ENCODE measurements at regions not wholly inside any gene's neighbourhood (a gene's known extent, or its start where the extent isn't known, plus 50 kb on each side); places are given as distances from the start of the nearest gene placed in this dataset.
"Not testable (repeated sequence)": the region's sequence is repeated elsewhere in the genome, so short reads cannot be mapped to it uniquely, and the experiment has no call there.

DNA sequence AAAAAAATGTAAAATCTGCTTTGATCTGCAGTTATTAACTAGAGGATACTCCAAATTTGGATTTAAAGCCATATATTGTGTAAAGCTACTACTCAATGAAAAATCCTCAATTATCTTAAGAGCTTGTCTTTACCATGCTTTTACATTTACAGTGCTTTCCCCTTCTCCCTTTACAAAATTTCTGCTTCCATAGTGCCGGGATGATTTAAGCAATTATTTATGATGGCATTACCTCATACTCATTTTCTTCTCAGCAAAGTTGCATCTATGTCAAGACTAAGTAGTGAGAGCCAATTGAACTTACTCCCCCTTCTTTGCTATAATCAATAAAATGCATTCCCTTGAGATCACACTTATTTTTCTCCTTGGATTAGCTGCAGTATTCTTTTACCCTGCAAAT is 505.4 kb upstream of the AGA start:
- no peak for DNase-seq (ENCODE audit: low read depth, low spot score)

DNA sequence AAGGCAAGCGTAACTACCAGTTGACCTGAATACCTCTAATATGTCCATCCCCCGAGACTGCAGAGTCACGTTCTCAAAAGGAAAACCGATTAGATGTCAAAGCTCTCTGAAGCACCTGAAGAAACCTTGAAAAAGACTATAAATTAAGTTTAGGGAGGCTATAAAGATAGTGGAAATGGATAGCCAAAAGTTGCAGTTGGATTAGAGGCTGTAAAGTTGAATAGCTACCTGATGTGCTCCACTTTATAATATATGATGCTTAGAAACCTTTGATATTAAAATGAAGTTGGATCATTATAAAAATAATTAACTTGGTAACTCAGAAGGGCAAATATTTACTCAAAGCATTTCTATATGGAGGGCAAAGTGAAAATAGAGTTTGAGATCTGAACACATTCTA is 506.6 kb upstream of the AGA start:
- DNase-seq (ENCODE audit: low read depth, low spot score) = no peak

DNA sequence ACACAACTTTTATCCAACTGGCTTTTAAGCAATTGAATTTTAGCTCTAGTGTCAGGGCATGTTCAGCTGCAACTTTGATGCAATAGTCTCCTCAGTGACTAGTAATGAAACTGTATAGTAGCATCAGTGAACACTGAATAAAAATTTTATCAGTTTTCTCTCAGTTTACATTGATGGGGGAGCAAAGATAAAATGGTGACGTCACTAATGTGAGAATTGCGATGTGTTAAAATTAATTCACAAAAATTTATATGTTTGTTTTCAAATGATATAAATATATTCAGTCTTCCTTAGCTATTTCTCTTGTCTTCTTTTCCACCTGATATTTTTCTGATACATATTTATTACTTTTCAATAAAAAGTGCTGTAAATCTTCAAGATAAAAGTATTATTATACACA is 508.8 kb upstream of the AGA start:
- DNase-seq (ENCODE audit: low read depth, low spot score) = no peak

DNA sequence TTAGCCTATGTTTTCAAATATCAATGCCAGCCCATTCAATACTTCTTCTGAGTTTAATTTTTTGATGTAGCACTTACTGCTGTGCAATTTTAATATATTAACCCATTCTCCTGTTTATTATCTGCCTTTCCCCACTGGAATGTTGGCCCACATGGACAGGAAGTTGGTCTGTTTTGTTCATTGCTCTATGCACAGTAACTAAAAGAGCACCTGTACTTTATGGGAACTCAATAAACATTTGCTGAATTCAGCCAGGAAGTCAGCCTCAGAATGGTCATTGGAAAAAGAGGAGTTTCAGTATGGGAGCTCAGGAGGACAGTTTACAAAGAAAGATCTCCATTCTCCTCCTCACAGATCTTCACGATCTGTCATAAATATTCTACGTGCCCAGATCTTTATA is 510.5 kb upstream of the AGA start:
- DNase-seq (ENCODE audit: low read depth, low spot score) = no peak

DNA sequence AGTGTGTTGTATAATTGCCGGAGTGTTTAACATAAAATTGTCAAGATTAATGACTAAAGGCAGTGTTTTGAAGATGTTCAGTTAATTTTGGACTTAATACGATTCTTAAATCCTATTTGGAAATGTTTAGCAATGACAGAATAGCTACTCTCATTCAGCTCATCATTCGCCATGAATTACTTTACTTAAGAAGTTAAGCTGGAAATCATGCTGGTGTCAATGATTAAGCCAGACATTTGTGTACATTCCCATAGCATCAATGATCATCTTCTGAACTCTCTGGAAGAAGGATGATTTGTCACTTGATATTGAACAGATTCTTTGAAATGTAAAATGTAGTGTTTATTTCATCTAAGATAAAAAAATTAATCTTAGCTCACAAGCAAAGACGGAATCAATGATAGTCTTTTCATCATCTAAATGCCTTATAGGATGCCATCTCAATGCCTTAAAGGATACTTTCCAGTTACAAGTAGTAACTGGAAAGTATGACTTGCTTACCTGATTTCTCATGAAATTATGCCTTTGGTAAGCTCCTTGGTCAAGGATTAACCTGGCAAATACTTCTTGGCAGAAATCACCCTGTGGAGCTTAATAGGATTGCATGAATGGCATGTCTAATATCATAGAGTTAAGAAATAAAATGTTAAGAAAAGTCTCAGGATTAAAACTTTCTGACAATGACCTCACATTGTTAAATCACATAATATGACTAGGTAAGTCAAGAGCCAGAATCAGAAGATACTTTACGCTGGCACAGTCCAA is 515.5 kb upstream of the AGA start:
- no peak for DNase-seq (ENCODE audit: low read depth, low spot score)

DNA sequence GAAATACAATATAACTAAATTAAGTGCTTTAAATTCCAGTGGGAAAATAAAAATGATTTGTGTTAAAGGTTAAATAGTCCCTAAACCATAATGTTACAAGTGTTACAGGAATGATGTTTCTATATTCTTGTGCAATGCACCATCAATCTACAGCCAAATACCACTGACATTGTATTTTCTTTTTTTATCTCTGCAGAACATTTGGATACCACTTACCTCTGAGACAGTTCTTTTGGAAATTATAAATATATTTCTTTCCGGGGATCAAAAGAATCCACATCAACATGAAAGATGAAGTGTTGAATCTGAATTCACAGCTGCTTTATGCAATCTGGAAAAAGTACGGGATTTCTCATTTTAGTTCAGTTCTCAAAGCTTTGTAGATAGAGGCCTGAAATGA is 518.3 kb upstream of the AGA start:
- no peak for DNase-seq (ENCODE audit: low read depth, low spot score)

DNA sequence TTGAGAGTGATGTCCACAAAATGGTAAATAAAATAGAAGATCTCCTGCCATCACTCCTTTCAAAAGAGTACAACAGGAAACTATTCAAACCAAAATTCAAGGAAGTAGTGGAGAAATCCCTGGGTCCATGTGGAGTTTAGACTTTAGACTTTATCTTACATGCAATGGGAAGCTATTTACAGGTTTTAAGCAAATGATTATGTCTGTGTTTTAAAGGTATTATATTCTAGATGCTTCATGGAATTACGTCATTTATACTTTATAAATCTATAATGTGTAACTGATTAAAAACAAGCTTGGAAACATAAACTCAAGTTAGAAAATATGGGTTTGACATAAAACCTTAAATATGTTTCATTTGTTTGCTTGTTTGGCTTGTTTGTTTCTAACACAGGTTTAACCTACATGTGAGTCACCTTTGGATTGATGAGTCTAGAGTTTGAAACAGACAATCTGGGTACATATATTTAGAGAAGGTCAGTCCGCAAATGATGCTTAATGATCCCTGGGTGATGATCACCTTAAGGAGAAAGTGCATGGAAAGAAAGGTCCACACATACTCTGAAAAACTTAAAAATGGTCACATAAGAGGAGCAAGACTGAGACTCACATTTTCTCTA is 519.6 kb upstream of the AGA start:
- DNase-seq (ENCODE audit: low read depth, low spot score) = no peak

DNA sequence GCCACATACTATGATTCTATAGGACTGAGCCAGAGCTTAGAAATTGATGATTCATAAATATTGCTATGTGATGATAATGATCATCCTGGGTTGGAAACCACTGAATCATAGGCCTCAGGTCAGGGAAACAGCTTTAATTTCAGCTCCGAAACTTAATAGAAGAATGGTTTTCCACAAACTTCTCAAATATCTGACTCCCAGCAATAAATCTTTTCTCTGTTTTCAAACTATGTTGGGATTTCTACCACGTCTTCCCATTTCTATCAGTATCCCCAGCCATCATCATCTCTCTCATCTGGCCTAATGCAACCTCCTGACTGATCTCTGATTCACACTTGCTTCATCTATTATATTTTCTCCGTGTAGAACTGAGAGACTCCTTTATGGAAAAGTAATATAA is 521.8 kb upstream of the AGA start:
- DNase-seq (ENCODE audit: low read depth, low spot score) = no peak

DNA sequence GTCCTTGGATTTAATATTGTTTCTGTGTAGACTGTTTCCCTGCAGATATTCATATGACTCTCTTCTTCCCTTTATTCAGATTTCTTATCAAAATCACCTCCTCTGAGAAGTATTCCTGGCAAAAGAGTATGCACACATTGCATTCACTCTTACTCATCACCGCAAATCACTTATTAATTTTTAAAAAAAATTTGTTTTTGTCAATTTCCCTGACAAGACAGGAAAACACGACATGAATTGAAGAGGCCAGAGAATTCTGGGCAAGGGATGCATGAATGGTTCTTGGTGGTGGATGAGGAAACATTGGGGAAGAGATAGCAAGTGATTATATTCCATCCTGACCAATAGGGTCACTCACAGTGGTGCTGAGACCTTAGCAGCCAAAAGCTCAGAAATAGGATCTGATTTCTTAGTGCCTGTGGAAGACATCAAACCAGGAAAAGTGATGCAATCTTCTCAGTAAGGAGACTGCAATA is 522.5 kb upstream of the AGA start:
- no peak for DNase-seq (ENCODE audit: low read depth, low spot score)

DNA sequence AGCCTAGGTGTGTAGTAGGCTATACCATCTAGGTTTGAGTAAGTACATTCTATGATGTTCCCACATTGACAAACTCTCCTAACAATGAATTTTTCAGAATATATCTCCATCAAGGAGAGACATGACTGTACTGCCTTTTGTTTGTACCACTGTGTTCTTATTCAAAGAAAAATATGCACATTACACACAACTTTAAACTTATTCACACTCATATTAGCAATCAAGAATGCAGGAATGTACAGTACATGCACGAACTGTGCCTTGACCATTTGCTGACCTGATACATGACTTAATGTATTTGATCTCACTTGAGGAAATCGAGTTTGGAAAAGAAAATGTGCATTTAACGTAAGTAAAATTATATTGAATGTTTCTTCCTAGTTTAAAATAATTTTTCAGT is 525.1 kb upstream of the AGA start:
- DNase-seq (ENCODE audit: low read depth, low spot score) = no peak

DNA sequence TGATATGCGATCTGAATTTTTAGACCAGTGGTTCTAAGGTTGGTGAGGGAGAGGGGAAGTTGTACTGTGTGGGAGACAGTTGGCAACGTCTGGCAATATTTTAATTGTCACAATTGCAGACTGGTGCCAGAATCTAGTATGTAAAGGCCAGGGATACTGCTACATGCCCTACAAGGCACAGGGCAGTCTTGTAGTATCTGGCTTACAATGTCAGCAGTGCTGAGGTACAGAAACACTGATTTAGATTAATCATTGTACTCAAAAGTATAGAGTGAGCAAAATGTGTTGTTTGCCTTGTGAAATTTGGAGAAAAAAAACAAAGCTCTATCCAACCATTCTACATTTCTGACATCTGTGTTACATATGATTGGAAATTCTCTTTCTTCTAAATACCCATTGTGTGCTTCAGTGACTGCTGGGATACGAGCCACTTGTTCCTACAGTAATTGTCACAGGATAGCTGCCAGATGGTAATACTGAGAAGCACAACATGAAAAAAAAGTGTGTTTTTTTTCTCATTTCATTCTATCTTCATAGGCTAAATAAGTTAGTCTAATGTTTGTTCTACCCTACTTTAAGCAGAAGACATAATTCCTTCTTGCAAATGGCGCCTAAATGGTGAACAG is 526.7 kb upstream of the AGA start:
- no peak for DNase-seq (ENCODE audit: low read depth, low spot score)

DNA sequence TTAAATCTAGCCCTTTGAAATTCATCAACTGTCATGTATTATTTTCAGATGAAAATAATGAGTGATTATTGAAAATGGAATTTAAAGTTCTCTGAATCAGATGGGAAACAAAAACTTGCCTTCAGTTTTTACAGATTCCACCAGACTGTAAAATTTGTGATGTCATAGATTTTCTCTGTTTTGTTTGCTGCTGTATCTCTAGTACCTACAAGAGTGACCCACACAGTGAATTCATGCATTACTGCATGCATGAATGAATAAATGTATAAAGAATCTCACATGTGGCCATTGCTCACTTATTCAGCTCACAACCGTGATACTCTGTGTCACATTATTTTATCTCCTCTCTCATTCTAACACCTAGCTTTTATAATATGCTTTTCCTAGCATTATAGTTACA is 532.2 kb upstream of the AGA start:
- DNase-seq (ENCODE audit: low read depth, low spot score) = no peak

DNA sequence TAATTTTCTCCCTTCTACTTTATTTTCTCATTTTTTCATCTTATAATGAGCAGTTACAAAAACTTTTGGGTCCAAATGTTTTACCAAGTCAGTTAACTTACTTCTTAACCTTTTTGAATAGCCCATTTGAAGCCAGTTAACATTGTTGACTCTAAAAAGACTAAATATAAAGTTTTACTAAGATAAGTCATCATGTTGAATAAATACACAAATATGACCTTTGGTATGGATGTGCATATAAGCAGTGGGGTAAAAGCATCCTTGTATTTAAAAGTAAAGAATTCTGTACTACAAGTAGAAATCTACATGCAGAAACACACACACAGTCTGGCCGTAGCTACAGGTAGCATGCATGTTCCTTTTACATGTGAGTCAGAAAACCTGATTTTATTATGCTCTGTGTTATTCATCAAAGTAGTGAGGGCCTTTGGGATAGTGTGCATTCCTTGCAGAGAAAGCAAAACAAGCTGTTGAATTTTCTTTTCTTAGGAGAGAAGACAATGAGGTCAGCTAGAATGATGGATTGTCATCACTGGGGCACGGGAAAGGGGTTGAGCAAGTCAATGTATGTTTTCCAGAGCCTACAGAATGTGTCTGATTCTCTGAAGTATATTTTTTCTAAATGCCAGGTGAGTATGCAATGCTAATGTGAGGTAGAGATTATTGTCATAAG is 533.2 kb upstream of the AGA start:
- DNase-seq (ENCODE audit: low read depth, low spot score) = no peak

DNA sequence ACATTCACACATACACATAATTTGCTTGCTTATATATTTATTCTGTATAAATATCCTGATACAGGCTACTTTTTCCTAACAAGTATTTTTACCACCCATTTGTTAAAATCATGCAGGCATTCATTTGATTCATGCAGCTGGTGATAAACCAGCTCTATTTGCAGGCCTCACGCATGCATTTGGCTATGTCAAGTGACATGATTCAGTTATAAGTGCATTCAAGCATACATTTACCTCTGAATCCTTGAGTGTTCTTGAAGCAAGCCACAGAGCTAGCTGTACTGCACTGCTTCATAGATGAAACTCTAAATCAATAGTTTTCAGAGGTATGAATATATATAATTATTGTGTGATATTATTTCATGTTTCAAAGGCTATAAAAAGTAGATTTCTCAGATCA is 544.0 kb upstream of the AGA start:
- no peak for DNase-seq (ENCODE audit: low read depth, low spot score)

DNA sequence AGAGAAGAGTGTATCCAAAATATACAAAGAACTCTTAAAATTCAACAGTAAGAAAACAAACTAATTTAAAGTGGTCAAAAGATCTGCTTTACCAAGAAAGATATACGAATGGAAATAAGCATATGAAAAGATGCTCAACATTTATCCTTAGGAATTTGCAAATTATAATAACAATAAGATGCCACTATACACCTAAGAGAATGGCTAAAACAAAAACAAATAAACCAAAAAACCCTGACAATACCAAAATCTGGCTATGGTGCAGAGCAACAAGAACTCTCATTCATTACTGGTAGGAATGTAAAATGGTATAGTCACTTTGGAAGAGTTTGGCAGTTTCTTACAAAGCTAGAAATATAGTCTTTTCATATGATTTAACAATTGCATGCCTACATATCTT is 545.7 kb upstream of the AGA start:
- no peak for DNase-seq (ENCODE audit: low read depth, low spot score)

DNA sequence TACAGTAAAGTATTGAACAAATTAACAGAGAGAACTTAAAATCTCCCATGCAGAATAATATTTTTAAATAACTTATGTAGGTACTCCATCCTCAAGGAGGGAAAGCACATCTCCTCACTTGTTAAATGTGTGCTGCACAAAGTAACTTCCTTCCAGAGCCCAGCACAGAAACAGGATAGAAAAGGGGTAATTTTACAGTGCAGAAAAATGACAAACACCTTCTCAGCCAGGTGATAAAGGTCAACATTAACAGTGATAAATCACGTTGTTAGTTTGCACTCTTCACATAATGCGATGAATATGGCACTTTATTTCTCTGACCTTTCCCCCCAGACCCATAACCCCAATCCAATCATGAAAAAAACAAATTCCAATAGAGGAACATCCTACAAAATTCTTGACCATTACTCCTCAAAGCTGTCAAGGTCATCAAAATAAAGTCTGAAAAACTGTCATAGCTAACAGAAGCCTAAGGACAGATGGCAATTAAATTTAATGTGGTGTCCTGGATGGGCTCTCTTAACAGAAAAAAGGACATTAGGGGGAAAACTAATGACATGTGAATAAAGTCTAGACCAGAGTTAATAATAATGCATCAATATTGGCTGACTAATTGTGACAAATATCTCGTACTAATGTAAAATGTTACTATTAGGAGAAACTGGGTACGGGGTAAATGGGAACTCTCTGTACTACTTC is 547.4 kb upstream of the AGA start:
- DNase-seq (ENCODE audit: low read depth, low spot score) = no peak

DNA sequence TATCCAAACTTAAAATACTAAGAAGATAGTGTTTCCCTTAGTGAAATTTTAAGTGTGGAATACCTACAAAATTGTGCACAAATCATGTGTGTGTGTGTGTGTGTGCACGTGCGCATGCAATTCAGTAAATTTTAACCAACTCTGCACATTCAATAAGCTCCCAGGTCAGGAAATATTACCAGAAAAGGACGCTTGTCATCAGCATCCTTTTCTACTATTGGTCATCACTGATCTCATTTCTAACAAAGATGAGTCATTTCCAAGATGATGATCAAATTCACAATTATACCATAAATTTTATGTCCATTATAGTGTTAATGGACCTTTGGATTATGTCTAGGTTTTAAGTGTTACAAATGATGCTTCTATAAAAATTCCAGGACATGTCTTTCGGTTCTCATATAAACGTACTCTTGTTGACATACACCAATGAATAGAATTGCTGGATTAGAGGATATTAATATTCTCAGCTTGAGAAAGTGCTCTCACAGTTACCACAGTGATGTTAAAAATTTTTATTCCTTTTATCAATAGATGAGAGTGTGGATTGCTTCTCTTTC is 560.9 kb upstream of the AGA start:
- no peak for DNase-seq (ENCODE audit: low read depth, low spot score)

DNA sequence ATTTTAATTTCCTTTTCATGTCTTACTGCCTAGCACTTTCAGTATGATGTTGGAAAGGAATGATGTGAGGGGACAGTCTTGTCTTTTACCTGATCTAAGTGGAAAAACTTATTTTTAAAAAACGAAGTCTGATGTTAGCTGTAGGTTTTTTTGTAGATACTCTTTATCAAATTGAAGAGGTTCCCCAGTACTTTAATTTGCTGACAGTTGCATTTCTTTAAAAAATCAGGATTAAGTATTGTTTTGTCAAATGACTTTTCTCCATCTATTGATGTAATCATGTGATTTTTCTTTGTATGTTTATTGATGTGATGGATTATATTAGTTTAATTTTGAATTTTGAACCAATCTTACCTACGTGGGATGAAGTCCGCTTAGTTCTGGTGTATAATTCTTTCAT is 568.4 kb upstream of the AGA start:
- no peak for DNase-seq (ENCODE audit: low read depth, low spot score)

DNA sequence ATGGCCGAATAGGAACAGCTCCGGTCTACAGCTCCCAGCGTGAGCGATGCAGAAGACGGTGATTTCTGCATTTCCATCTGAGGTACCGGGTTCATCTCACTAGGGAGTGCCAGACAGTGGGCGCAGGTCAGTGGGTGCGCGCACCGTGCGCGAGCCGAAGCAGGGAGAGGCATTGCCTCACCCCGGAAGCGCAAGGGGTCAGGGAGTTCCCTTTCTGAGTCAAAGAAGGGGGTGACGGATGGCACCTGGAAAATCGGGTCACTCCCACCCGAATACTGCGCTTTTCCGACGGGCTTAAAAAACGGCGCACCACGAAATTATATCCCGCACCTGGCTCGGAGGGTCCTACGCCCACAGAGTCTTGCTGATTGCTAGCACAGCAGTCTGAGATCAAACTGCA is 572.8 kb upstream of the AGA start:
- DNase-seq (ENCODE audit: low read depth, low spot score) = not testable (repeated sequence)

DNA sequence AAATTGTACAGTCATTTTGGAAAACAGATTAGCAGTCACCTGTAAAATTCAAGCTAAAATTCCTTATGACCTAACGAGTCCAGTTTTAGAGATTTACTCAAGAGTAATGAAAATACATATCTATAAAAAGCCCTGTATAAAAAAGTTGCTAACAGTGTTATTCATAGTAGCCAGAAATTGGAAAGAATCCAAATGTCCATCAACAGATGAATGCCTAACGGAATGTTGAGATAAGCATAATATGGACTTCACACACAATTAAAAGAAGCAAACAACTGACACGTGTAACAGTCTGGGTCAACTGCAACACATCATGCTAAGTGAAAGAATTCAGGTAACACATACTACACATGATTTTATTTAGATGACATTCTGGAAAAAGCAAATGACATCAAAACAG is 584.8 kb upstream of the AGA start:
- no peak for DNase-seq (ENCODE audit: low read depth, low spot score)

DNA sequence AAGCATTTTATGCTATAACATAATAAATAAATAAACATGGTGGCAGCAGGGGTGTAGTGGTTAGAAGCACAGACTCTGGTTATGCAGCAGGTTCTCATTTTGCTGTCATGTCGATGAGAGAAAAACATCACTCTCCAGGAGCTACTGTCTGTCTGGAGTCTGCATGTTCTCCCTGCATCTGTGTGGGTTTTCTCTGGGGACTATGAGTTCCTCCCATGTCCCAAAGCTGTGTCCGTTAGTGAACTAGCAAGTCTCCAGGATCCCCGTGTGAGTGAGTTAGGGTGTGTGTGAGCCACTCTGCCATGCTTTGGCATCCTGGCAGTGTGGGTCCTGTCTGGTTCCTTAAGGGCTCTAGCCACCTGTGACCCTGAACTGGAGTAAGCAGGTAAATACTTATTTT is 585.6 kb upstream of the AGA start:
- no peak for DNase-seq (ENCODE audit: low read depth, low spot score)

DNA sequence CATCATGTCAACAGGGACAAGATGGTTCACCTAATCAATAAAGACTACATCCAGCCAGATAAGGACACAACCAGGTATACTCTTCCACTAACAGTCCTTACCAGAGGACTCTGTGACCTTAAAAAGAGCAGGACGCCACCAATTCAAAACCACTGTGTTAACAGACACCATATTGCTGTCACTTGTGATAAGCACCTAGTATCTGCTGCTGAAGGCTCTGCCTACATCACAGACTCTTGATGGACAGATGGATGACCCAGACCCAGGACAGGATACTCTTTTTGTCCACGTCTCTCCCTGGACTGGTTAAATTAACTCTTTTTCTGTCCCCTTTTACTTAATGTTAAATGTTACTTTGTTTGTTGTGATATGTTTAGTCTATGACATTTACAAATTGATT is 586.2 kb upstream of the AGA start:
- no peak for DNase-seq (ENCODE audit: low read depth, low spot score)

Measured in smooth muscle cell of the brain vasculature (primary cell).